Peyer's patch (tissue), 4 donors: ENCODE measurements at regions not wholly inside any gene's neighbourhood (a gene's known extent, or its start where the extent isn't known, plus 50 kb on each side); places are given as distances from the start of the nearest gene placed in this dataset.

Experiments used
- CTCF ChIP-seq, 6 experiments: fragments of 450-650 bp in 4 of 6; fragments of 200-600 bp in 2 of 6; sonication (generic) in 1 of 6; IDR thresholded peaks; one replicate each; pipeline ENCODE4 v1.5.1; 2017 to 2019; ENCODE audit warnings: antibody characterized with exemption in 6 of 6, mild to moderate bottlenecking in 3 of 6, moderate library complexity in 1 of 6
- POLR2A ChIP-seq, 2 donors: fragments of 450-650 bp; IDR thresholded peaks; one replicate each; pipeline ENCODE4 v1.5.1; 2017; ENCODE audit warnings: antibody characterized with exemption in 2 of 2, mild to moderate bottlenecking in 2 of 2, moderate library complexity in 2 of 2

GRCh38 chr6:92274588-92274987, 1144.8 kb downstream of the EPHA7 start:
- TF ChIP-seq CTCF (IDR thresholded peaks at IDR 0.05) (no peak), POLR2A (IDR thresholded peaks at IDR 0.05) (no peak)
